Hepatocyte (in vitro differentiated cells): ENCODE measurements at regions not wholly inside any gene's neighbourhood (a gene's known extent, or its start where the extent isn't known, plus 50 kb on each side); places are given as distances from the start of the nearest gene placed in this dataset.

Source experiments
- CTCF ChIP-seq: fragments of 200-600 bp; sonication (generic); IDR thresholded peaks from 2 replicates; pipeline ENCODE4 v1.5.1; 2016; ENCODE audit warnings: antibody characterized with exemption, mild to moderate bottlenecking; ENCODE audit not compliant: poor library complexity
- EZH2 ChIP-seq: fragments of 200-600 bp; sonication (generic); IDR thresholded peaks from 2 replicates; pipeline ENCODE4 v1.6.1; 2016; ENCODE audit warnings: antibody characterized with exemption, mild to moderate bottlenecking, borderline replicate concordance
- EZH2phosphoT487 ChIP-seq: fragments of 200-600 bp; sonication (generic); IDR thresholded peaks from one replicate; pipeline ENCODE4 v1.6.1; 2018; ENCODE audit warnings: antibody characterized with exemption, mild to moderate bottlenecking, low read depth, moderate library complexity; ENCODE audit not compliant: unreplicated experiment, severe bottlenecking

- TF ChIP-seq CTCF (no peak), EZH2 (no peak), EZH2phosphoT487 (no peak)
Measured at GRCh38 chr16:86040496-86040895, 141.5 kb downstream of the IRF8 start.
